ENCODE measurements at regions not wholly inside any gene's neighbourhood (a gene's known extent, or its start where the extent isn't known, plus 50 kb on each side); places are given as distances from the start of the nearest gene placed in this dataset.
"Not testable (repeated sequence)": the region's sequence is repeated elsewhere in the genome, so short reads cannot be mapped to it uniquely, and the experiment has no call there.

GRCh38 chr15:38745126-38745525, 180.5 kb upstream of the RASGRP1 start:
- no peak for DNase-seq (ENCODE audit: low read depth)

DNA sequence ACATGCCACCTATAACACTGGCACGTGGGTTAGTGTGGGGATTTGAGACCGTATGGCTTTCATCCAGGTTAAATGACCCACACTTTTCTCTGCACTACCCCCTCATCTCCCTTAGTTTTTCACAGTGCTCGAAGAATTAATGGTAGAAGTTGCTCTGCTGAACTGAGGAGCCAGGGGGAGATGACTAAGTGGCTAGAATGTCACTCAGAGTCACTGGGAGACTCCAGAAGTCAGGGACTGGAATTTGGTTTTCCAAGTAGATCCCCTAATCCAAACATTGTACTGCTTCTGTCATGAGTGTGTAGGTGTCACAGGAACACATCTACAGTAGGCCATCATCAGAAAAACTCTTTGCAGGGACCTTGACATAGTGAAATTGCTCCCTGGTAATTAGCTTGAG, 181.0 kb upstream of the RASGRP1 start:
- DNase-seq (ENCODE audit: low read depth) = no peak

DNA sequence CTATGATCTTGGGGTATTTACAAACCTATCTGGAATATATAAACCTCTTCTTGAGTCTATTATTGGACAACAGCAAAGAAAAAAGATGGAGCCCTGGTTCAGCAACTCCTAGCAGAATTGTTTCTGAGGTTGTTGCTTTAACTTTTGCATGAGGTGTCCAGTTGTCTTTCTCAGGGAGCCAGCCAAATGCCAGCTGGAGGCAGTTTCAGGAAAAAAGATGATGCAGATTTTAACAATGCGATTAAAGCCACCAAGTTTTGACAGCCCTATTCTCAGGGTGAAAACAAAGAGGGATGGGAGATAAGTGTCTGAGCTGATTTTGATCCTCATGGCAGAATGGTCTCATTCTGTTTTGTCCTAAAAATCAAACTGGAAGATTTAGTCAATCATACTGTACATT, 181.6 kb upstream of the RASGRP1 start:
- no peak for DNase-seq (ENCODE audit: low read depth)

GRCh38 chr15:38748710-38749109, 184.1 kb upstream of the RASGRP1 start:
- DNase-seq (ENCODE audit: low read depth) = no peak

GRCh38 chr15:38750786-38751185, 186.2 kb upstream of the RASGRP1 start:
- no peak for DNase-seq (ENCODE audit: low read depth)

DNA sequence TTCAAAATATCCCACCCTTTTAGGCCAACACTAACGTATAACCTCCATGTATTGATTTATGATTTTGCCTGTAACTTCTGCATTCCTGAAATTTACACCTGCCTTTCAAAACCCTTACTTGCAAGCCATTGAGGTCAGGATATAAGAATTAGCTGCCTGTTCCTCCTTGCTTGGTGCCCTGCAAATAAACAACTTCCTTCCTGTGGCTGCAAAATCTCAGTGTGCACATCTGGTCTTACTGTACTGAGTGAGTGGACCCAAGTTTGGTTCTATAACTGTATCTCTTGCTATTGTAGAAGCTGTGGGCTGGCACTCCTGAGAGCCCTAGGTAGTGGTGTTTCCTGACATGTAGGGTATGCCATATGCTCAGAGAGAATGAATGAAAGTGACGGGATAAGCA, 191.1 kb upstream of the RASGRP1 start:
- no peak for DNase-seq (ENCODE audit: low read depth)

GRCh38 chr15:38756441-38756840, 191.8 kb upstream of the RASGRP1 start:
- DNase-seq (ENCODE audit: low read depth) = no peak

DNA sequence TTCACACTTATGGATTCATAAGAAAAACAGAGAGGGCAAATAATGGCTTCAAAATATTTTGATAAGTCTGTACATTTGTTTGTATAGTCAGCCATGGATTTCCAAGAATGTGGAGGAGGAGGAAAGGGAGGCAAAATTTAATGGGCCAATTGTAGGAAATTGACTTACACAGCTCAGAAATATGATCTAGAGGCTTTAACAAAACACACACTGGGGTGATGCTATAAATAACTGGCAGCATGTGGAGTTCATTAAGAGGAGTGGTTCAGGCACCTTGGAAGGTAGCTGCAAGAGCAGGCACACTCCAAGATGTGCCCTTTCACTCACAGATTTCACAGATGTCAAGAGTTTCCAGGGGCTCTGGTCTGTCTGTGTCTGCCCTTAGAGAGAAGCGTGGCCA, 193.4 kb upstream of the RASGRP1 start:
- peak; percentile 43 for DNase-seq (ENCODE audit: low read depth)

GRCh38 chr15:38761681-38762080, 197.1 kb upstream of the RASGRP1 start:
- no peak for DNase-seq (ENCODE audit: low read depth)

GRCh38 chr15:38768970-38769369, 204.4 kb upstream of the RASGRP1 start:
- peak; percentile 49 for DNase-seq (ENCODE audit: low read depth)

DNA sequence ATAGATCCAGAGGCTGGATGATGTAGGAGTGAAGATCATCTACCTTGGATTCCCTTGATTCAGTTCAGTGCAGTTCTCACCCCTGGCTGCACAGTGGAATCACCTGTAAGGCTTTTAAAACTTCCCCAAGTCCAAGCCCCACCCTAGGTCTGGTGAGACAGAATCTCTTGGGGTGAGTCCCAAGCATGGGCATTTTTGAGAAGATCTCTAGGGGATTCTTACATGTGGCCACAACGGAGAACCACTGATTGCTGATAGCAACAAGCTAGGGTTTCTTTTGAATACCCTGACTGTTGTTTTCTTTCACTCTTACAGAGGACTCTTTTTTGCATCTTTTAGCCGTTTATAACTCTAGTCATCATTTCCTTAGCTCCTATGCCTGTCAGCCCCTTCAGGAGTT, 204.9 kb upstream of the RASGRP1 start:
- DNase-seq (ENCODE audit: low read depth) = no peak

GRCh38 chr15:38774076-38774475, 209.5 kb upstream of the RASGRP1 start:
- not testable (repeated sequence) for DNase-seq (ENCODE audit: low read depth)

DNA sequence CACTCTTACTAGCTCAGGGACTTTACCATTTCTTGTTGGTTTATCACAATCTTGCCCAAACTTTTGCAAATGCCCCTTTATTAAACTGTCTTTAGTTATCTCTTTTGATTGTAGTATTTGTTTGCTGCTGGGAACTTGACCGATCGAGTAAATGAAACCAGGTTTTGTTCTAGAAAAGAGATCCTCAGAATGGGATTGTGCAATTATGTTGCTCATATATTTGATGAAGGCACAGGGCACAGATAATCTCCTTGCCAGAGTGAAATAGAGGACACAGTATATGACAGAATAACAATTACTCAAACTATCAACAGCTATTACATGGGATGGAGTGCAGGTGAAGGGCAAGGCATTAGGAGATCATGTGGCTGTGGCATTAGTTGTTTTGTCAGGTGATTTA, 216.6 kb upstream of the RASGRP1 start:
- DNase-seq (ENCODE audit: low read depth) = peak; percentile 34

DNA sequence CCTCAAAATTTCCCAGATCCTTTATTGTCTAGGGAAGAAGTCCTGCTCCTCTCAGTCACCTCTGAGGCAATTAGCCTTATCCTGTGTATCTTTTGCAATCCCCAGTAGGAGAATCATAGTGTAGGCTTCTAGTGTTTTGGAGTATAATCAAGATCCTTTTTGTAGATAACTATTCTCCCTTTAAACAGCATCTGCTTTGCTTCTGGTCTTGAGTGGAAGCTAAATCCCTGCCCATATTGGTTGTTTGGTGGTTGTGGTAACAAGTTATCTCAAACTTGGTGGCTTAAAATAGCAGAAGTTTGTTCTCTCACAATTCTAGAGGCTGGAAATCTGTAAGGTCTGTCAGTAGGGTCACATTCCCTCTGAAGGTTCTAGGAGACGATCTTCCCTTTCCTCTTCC, 217.5 kb upstream of the RASGRP1 start:
- DNase-seq (ENCODE audit: low read depth) = no peak

DNA sequence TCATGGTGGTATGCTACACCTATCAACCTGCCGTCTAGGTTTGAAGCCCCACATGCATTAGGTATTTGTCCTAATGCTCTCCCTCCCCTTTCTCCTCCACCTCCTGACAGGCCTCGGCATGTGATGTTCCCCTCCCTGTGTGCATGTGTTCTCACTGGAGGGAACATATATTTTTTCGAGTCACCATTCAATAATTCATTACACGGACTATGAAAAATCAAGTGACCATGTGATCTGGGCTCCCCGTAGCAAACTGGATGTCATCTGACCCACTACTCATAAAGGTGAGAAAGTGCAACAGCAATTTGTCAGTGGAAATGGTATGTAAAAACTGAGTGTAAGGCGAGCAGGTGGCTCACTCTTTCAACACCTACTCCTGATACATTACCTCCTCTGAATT, 224.3 kb upstream of the RASGRP1 start:
- DNase-seq (ENCODE audit: low read depth) = no peak

DNA sequence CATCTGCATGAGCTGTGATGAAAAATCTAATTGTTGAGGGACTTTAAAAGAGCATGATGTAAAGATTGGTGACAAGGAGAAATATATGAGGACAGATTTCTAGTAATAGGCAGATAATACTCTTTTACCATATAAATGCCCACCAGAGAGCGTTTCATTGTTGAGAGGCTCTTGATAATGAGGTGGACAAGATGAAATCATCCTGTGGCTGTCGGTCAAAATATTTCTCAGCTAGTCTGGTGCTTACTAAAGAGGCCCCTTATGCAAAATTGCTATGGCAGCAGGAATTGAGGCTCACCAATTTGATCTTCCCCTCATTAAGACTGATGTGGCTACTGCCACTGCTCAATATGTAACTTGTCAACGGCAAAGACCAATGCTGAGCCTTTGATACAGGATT, 225.0 kb upstream of the RASGRP1 start:
- DNase-seq (ENCODE audit: low read depth) = no peak

GRCh38 chr15:38793206-38793810, 228.7 kb upstream of the RASGRP1 start:
- no peak for DNase-seq (ENCODE audit: low read depth)

- no peak for DNase-seq (ENCODE audit: low read depth)
Measured at GRCh38 chr15:38795471-38796245, 231.0 kb upstream of the RASGRP1 start.

- DNase-seq (ENCODE audit: low read depth) = no peak
Measured at GRCh38 chr15:38796589-38796988, 232.0 kb upstream of the RASGRP1 start.

- not testable (repeated sequence) for DNase-seq (ENCODE audit: low read depth)
Measured at GRCh38 chr15:38797506-38797905, 232.9 kb upstream of the RASGRP1 start.

DNA sequence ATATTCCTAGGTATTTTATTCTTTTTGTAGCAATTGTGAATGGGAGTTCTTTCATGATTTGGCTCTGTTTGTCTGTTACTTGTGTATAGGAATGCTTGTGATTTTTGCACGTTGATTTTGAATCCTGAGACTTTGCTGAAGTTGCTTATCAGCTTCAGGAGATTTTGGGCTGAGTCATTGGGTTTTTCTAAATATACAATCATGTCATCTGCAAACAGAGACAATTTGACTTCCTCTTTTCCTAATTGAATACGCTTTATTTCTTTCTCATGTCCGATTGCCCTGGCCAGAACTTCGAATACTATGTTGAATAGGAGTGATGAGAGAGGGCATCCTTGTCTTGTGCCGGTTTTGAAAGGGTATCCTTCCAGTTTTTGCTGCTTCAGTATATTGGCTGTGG, 234.6 kb upstream of the RASGRP1 start:
- not testable (repeated sequence) for DNase-seq (ENCODE audit: low read depth)

GRCh38 chr15:38809621-38810020, 245.0 kb upstream of the RASGRP1 start:
- DNase-seq (ENCODE audit: low read depth) = no peak

- no peak for DNase-seq (ENCODE audit: low read depth)
Measured at GRCh38 chr15:38810686-38811085, 246.1 kb upstream of the RASGRP1 start.

GRCh38 chr15:38814254-38814653, 249.6 kb upstream of the RASGRP1 start:
- not testable (repeated sequence) for DNase-seq (ENCODE audit: low read depth)

All from iris pigment epithelial cell (primary cell).